GM23338 (cell line): ENCODE measurements at regions not wholly inside any gene's neighbourhood (a gene's known extent, or its start where the extent isn't known, plus 50 kb on each side); places are given as distances from the start of the nearest gene placed in this dataset.

Source experiments
- ATAC-seq: fragments of 200-7000 bp; cut with Tn5 transposase; 3 replicates; pipeline ENCODE4 v1.9.1; 2020
- DNase-seq: peaks from one replicate; pipeline ENCODE4 v3.0.0-alpha.2; 2015; ENCODE audit warnings: low spot score
- H2AFZ ChIP-seq: fragments of 200-600 bp; sonication (generic); 2 replicates; pipeline ENCODE4 v1.8.0; 2016; ENCODE audit warnings: antibody characterized with exemption, mild to moderate bottlenecking, moderate library complexity
- H3F3A ChIP-seq: fragments of 200-600 bp; sonication (generic); replicated peaks from 2 replicates; pipeline ENCODE4 v1.8.0; 2017; ENCODE audit warnings: antibody characterized with exemption, mixed run types, low read depth
- H3K27ac ChIP-seq: fragments of 200-600 bp; sonication (generic); 2 replicates; pipeline ENCODE4 v1.6.1; 2016; ENCODE audit warnings: low read depth
- H3K27me3 ChIP-seq: fragments of 200-600 bp; sonication (generic); 2 replicates; pipeline ENCODE4 v1.8.0; 2016; ENCODE audit warnings: mild to moderate bottlenecking, mixed run types, moderate library complexity; ENCODE audit not compliant: insufficient read depth
- H3K36me3 ChIP-seq: fragments of 200-600 bp; sonication (generic); 2 replicates; pipeline ENCODE4 v1.8.0; 2016; ENCODE audit warnings: mild to moderate bottlenecking; ENCODE audit not compliant: insufficient read depth
- H3K4me1 ChIP-seq: fragments of 200-600 bp; sonication (generic); 2 replicates; pipeline ENCODE4 v1.8.0; 2016; ENCODE audit warnings: mild to moderate bottlenecking, moderate library complexity; ENCODE audit not compliant: insufficient read depth
- H3K4me2 ChIP-seq: fragments of 200-600 bp; sonication (generic); 2 replicates; pipeline ENCODE4 v1.7.1; 2017; ENCODE audit warnings: mixed run types
- H3K4me3 ChIP-seq: fragments of 200-600 bp; sonication (generic); 2 replicates; pipeline ENCODE4 v1.6.1; 2016; ENCODE audit warnings: mixed run types
- H3K79me2 ChIP-seq: fragments of 200-600 bp; sonication (generic); replicated peaks from 2 replicates; pipeline ENCODE4 v1.8.0; 2017; ENCODE audit warnings: mild to moderate bottlenecking; ENCODE audit not compliant: insufficient read depth
- H3K9me2 ChIP-seq: fragments of 200-600 bp; sonication (generic); 2 replicates; pipeline ENCODE4 v1.8.0; 2017; ENCODE audit not compliant: insufficient read depth
- H4K20me1 ChIP-seq: fragments of 200-600 bp; sonication (generic); replicated peaks from 2 replicates; pipeline ENCODE4 v1.8.0; 2017; ENCODE audit warnings: mild to moderate bottlenecking; ENCODE audit not compliant: insufficient read depth
- H3K27ac Mint-ChIP-seq: 2 replicates; pipeline ENCODE4 v1.8.0; 2020; ENCODE audit warnings: inconsistent platforms, mild to moderate bottlenecking, moderate library complexity, mixed read lengths
- H3K27me3 Mint-ChIP-seq: 3 replicates; pipeline ENCODE4 v1.8.0; 2022; ENCODE audit warnings: low read depth, mild to moderate bottlenecking, moderate library complexity, mixed read lengths, inconsistent platforms; ENCODE audit not compliant: insufficient read depth, poor library complexity
- H3K36me3 Mint-ChIP-seq: 3 replicates; pipeline ENCODE4 v1.8.0; 2021; ENCODE audit warnings: low read depth, mild to moderate bottlenecking, inconsistent platforms, moderate library complexity, mixed read lengths
- H3K4me1 Mint-ChIP-seq: 3 replicates; pipeline ENCODE4 v1.8.0; 2020; ENCODE audit warnings: mild to moderate bottlenecking, inconsistent platforms, mixed read lengths
- H3K4me3 Mint-ChIP-seq: 3 replicates; pipeline ENCODE4 v1.8.0; 2021; ENCODE audit warnings: moderate library complexity, mild to moderate bottlenecking, inconsistent platforms, mixed read lengths
- H3K9me3 Mint-ChIP-seq: 3 replicates; pipeline ENCODE4 v1.8.0; 2020; ENCODE audit warnings: moderate library complexity, mild to moderate bottlenecking, inconsistent platforms, mixed read lengths
- CREB1 ChIP-seq: fragments of 250-450 bp; sonication (Bioruptor Pico); IDR thresholded peaks from 2 replicates; pipeline ENCODE4 v1.5.0; 2020; ENCODE audit warnings: low read depth, mild to moderate bottlenecking, moderate library complexity
- CTCF ChIP-seq, 2 experiments: fragments of 200-600 bp in 1 of 2; sonication (generic) in 1 of 2; conservative IDR thresholded peaks; 2 replicates each; pipeline versions ENCODE4 v1.5.1 to v1.6.1; 2016 to 2017; ENCODE audit warnings: antibody characterized with exemption in 2 of 2, low read depth in 2 of 2, mild to moderate bottlenecking in 2 of 2, moderate library complexity in 1 of 2
- EZH2phosphoT487 ChIP-seq: fragments of 200-600 bp; sonication (generic); IDR thresholded peaks from one replicate; pipeline ENCODE4 v1.8.1; 2018; ENCODE audit warnings: antibody characterized with exemption; ENCODE audit not compliant: unreplicated experiment
- JUNB ChIP-seq: IDR thresholded peaks from one replicate; pipeline ENCODE4 v1.6.1; 2016; ENCODE audit warnings: antibody characterized with exemption; ENCODE audit not compliant: unreplicated experiment
- POLR2AphosphoS5 ChIP-seq: IDR thresholded peaks from 2 replicates; pipeline ENCODE4 v1.6.1; 2016; ENCODE audit warnings: antibody characterized with exemption, low read depth
- REST ChIP-seq: IDR thresholded peaks from one replicate; pipeline ENCODE4 v1.6.1; 2018; ENCODE audit warnings: antibody characterized with exemption; ENCODE audit not compliant: unreplicated experiment
- STAT1 ChIP-seq: IDR thresholded peaks from one replicate; pipeline ENCODE4 v1.6.1; 2016; ENCODE audit warnings: antibody characterized with exemption; ENCODE audit not compliant: unreplicated experiment
- ZNF114 ChIP-seq: fragments of 250-450 bp; sonication (Bioruptor Pico); IDR thresholded peaks from 2 replicates; pipeline ENCODE4 v1.5.0; 2020; ENCODE audit warnings: mild to moderate bottlenecking, moderate library complexity
- ZNF331 ChIP-seq: fragments of 250-450 bp; sonication (Bioruptor Pico); IDR thresholded peaks from 2 replicates; pipeline ENCODE4 v1.5.0; 2020; ENCODE audit warnings: low read depth, mild to moderate bottlenecking, moderate library complexity

GRCh38 chr5:155101697-155102096 lies 88.1 kb downstream of the KIF4B start:
- Mint-ChIP-seq H3K9me3 (no peaks in the 10 kb centered on the region), H3K36me3 (no peaks in the 10 kb centered on the region), H3K4me1 (no peaks in the 10 kb centered on the region), H3K4me3 (no peak overlapping the region), H3K27ac (no peak overlapping the region), H3K27me3 (peaks cover 2% of the 10 kb centered on the region)
- TF ChIP-seq EZH2phosphoT487, result no peak
- no peak for TF ChIP-seq ZNF114
- TF ChIP-seq CTCF (conservative IDR thresholded peaks at IDR 0.05; ENCODE audit: low read depth in 2 of 2), result no peak
- TF ChIP-seq REST, result no peak
- no peak for TF ChIP-seq POLR2AphosphoS5
- no peak for TF ChIP-seq ZNF331 (CRISPR knock-in tag)
- TF ChIP-seq JUNB, result no peak
- Histone ChIP-seq H3K4me3 (no peak overlapping the region), H3K27ac (no peak overlapping the region), H3K4me2 (no peak overlapping the region), H3K27me3 (no peaks in the 10 kb centered on the region), H3K36me3 (no peaks in the 10 kb centered on the region), H3F3A (no peaks in the 10 kb centered on the region), H4K20me1 (no peaks in the 10 kb centered on the region), H2AFZ (no peak overlapping the region), H3K4me1 (no peaks in the 10 kb centered on the region), H3K79me2 (no peaks in the 10 kb centered on the region), H3K9me2 (no peaks in the 10 kb centered on the region)
- ATAC-seq (no peak), DNase-seq (no peak)

- Histone ChIP-seq H3K79me2 (no peaks in the 10 kb centered on the region), H3K27ac (no peak overlapping the region), H3K4me3 (no peak overlapping the region), H3K36me3 (no peaks in the 10 kb centered on the region), H3K9me2 (no peaks in the 10 kb centered on the region), H2AFZ (no peak overlapping the region), H3F3A (no peaks in the 10 kb centered on the region), H3K27me3 (no peaks in the 10 kb centered on the region), H3K4me2 (no peak overlapping the region), H3K4me1 (no peaks in the 10 kb centered on the region), H4K20me1 (no peaks in the 10 kb centered on the region)
- ATAC-seq (no peak), DNase-seq (no peak)
- no peaks in the 10 kb centered on the region for H3K36me3 Mint-ChIP-seq
- no peaks in the 10 kb centered on the region for H3K4me1 Mint-ChIP-seq
- H3K27ac Mint-ChIP-seq, result no peak overlapping the region
- H3K27me3 Mint-ChIP-seq, result peaks cover 2% of the 10 kb centered on the region
- H3K4me3 Mint-ChIP-seq, result no peak overlapping the region
- no peaks in the 10 kb centered on the region for H3K9me3 Mint-ChIP-seq
- TF ChIP-seq STAT1, result no peak
- no peak for TF ChIP-seq CREB1 (CRISPR knock-in tag)
- TF ChIP-seq ZNF331 (CRISPR knock-in tag), result no peak
- no peak for TF ChIP-seq CTCF (conservative IDR thresholded peaks at IDR 0.05; ENCODE audit: low read depth in 2 of 2)
Measured at GRCh38 chr5:155103146-155103545, 89.6 kb downstream of the KIF4B start.
